D341Med (cell line): ENCODE measurements at regions not wholly inside any gene's neighbourhood (a gene's known extent, or its start where the extent isn't known, plus 50 kb on each side); places are given as distances from the start of the nearest gene placed in this dataset.

Experiments
- DNase-seq: peaks from one replicate; pipeline ENCODE4 v3.0.0; 2012; ENCODE audit warnings: low spot score

DNA sequence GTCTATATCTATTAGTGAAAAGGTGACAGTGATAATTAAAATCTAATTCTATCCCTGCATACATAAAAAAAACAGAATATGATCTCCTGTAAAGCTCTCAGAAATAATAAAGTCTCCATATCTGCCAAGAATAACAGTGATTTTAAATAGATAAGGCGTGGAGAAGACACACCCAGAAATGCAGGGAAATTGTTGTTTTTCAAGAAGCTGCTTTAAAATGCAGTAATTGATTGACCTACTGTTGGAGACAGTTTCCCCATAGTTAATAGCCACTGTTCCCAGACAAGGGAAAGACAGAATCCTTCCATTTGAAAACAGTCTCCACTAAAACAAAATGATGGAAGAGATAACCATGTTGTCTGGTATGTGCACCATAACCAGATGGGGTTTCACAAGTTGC lies 571.5 kb upstream of the CDH5 start:
- no peak for DNase-seq

DNA sequence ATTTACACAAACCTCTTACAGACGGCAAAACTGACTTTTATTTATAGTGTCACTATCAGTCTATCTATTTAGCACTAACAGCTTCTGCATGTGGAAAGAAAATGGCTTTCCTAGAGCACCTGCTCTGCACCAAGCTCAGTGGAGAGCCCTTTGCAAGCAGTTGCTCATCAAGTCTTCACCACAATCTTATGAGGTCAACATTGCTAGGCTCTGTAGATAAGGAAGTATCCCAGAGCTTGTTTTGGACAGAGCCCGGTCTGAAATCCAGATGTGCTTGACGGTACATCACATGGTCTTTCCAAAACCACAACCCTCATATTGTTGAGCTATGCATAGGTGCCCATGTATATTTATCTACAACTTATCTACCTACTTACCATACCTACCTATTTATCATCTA lies 572.7 kb upstream of the CDH5 start:
- no peak for DNase-seq

DNA sequence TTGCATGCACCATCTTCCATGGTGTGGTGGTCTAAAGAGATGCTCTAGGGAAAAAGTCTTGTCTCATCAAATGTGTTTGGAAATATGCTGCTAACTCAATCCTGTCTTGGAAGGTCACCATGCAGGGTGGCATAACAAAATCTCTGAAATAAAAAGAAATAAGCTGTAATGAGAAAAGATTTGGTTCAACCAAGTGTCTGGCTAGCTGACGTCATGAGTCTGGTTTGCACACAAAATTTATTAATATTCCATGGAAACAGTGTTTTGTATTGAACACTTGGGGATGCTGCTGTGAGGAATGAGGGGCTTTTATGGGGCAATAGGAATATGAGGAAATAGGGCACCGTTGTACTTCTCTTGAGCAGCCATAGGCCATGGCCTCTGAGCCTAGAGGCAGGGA lies 575.7 kb upstream of the CDH5 start:
- no peak for DNase-seq

DNA sequence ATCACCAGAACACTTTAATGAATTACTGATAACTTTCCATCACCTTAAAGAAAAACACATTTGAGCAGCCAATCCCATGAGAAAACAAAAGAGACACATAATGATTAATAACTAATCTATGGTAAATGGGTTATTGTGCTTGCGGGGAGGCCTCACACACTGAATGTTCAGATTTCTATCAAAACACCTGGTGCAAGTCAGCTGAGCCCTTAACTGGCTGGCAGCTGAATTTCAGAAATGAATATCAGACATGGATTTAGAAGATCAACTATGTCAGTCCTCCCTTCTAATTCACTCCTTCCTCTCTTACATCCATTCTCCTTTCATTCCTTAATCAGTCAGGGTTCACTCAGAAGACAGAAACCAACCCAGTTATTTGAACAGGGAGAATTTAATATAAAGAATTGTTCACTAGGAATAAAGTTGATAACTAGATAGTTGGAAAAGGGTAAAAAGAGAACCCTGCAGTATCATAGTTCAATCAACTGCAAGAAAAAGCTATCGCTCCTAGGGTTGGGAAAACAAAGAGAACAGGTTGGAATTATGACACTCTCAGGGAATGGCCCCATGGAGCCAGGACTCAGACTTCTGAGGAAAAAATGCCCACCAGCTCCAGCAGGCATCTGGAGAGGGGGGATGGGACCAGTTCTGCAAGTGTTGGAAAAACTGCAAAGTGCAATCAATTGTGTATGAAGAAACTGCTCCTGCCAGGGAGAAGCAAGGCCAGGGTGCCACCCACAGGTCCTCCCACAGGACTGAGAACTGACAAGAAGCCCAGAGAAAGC lies 577.1 kb upstream of the CDH5 start:
- DNase-seq: no peak

DNA sequence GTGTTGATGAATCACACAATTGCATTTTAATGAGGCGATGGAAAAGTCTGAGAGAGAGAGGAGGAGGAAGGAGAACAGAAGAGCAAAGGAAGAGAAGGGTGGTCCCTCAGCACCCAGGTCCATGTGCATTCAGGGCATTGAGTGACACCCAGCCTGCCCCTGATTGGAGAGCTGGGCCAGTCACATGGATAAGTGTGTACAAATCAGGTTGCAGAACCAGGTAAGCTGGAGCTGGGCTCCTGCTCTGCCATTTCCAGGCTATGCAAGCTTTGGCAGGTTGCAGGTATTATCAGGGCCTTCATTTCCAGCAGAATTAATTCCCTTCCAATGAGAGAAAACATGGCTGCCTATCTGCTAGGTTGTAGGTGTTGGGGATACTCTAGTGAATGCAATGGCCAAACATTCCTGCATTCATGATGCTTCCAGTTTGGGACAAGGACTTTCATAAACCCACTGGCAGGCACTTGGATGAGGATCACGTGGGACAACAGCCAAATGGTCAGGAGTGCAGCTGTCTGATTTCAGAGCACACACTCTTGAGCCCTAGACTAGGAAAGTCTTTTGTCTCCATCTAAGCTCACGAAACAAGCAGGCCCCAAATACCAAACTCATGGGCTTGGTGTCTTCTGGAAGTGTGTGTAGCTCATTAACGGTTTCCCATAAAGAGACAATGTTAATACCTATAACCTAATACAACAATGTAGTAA lies 577.9 kb upstream of the CDH5 start:
- no peak for DNase-seq

DNA sequence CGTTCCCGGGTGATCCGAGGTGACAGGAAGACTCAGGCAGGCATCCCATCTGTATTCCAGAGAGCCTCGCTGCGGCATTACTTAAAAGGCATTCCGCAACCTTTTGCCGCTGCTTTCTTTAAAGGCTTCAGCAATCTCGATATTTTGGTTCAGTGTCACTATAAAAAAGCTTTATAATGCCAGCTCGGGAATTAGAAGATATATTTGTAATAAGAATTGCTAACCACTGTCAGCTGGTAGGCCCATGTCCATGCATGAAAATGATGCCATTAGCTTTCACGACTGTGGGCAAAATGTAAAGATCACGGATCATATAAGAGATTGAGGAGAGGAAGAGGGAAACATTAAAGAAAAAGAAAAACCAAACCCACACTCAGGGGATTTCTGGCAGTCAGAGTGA lies 578.6 kb upstream of the CDH5 start:
- DNase-seq: no peak

DNA sequence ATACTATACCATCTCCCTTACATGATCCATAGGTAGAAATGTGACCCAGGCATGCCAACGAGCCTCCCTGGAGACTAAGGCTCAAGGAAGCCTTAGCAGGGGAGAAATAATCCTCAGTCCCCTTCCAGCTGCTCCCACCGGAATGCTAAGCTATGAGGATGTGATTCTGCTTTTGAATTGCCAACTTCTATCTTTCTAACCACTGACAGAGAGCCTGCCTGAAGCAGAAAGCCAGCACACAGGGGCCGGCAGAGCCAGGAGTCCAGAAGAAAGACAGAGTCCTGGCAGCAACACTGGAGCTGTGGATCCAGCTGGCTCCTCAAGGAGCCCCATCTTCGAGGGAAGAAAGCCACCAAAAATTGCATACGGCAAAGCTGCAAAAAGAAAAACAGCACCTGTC lies 579.6 kb upstream of the CDH5 start:
- peak; percentile 41 for DNase-seq

DNA sequence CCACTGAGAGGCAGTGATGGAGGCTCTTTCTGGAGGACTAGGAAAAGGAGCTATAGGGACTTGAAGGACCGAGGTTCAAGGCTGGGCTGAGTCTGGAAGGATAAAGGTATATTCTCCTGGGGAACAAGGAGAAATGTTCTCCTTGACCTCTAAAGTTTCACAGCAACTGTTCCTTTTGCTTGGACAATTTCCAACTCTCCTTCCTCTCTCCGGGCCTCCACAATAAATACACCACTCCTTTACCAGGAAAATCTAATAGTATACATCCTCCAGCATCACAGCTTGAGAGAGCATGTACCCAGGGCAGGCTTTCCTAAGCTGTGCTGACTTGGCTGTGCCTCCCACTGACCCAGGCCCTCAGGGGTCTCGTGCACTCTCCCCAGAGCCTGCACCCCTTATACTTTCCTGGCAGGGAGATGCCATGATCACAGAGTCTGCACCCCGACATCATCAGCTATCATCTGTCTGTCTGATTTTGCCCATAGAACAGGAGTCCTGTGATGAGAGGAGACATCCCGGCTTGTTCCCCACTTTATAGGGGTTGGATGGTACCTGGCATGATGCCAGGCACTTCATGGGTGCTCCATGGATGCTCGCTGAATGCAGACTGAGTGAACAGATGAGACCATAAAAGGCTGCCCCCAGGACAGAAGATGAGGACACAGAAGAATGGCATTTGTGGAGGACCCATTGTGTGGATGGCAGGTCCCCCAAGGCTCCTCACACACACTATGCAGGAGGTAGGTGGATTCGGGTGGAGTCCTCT lies 582.6 kb upstream of the CDH5 start:
- no peak for DNase-seq

DNA sequence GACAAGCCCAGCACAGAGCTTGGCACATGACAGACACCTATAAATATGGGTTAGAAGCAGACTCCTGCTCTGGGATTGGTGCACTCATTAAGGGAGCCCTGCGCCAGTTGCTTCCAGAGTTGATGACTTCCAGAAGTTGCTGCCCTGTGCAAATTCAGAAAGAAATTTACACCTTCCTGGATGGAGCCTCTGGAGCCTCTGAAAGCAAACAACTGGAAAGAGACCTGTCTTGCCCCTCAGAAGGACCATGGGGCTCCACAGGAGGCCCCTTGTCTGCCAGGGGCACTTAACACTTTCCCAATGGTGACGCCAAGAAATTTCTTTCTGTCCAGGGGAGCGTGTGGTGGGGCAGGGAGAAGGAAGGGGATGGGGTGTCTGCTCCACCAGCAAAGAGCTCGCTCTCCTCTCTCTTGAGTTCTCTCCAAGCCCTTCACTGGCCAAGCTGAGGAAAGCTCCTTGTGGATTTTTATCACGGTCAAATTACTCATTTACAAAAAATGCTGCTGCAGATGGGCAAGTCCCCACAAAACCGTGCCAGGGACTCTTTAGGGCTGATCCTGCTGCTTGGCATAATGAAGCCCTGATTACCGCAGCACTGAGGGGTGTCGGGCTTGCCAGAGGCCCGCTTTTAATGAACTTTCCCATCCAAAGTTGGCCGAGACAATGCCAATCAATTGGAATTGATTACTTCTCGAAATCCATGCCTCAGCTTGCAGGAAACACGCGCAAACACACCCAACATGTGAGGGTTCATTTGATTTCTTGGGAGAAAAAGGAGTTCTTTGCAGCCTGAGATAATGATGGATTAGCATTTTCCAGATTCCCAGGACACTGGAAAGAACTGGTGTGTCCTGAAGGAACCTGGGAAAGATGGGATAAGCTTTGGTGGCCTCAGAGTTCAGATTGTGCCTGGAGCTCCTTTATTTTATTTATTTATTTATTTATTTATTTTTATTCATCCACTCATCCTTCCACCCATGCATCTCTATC lies 583.6 kb upstream of the CDH5 start:
- no peak for DNase-seq

DNA sequence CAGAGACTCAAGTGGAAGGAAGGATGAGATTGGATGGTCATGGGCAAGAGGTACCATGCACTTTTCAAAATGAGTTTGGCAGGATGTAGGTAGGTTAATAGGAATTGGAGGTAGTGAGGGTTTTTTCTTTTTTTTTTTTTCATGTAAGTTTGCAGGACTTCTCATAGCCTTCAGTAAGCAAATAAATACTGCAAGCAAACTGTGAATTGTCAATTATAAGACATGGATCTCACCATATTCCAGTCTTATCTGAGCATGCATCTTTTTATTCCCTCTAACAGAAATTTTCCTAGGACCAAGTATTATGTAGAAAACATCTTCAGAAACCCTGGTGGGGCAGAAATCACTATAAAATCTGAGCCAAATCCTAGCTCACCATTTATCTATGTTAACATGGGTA lies 584.6 kb upstream of the CDH5 start:
- DNase-seq: no peak

DNA sequence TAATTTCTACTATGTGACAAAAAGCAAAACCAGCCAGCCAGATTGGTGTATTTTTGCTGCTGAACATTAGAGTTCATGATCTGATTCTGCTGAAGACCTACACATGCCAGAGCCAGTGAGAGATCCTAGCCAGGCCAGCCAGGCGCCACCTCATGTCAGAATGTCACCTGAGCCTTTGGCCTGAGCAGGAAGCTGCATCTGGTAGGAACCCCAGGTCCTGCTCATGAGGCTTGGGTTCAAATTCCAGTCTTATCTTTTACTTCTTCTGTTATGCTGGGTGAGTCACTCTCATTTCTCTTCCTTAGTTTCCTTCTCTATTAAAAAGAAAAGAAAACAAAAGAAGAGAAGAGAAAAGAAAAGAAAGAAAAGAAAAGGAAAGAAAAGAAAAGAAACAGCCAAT lies 585.1 kb upstream of the CDH5 start:
- DNase-seq: no peak

DNA sequence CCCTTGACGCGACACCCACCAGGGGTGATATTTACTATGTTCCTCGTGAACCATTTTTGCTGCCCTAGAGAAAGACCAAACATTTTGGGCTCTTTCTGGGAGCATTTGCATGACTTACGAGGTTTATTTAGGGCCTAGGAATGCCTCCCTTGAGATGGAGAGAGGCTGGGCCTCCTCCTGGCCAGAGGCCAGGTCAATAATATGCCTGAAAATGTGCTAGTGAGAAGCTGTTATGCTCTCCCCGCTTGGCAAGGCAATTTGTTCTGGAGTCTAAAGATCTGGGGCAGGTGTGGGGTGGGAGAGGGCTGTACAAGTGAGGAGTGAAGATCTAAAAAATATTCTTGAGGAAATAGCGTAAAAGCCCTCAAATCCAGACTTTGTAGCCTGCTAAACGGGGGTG lies 587.3 kb upstream of the CDH5 start:
- DNase-seq: no peak

DNA sequence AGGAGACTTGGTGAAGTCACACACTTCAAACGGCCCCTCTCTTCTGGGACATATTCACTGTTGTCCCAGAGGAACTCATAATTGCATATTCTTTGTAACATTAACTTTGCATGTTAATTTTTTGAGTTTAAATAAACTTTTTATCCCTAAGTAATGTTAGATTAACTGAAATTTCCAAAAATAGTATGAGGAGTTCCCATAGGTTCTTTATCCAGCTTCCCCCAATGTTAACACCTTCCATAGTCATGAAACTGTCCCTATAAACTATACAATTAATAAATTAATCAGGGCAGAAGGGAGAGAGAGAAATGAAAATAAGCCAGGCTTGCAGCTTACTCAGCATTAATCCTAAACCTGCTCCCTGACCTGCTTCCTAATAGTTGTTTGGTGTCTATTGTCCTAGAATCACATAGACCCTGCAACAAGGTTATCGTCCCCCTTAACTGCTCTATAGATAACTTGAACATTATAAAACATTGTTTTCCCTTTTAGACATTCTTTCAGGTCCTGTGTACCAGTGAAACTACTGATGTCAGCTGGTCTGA lies 589.8 kb upstream of the CDH5 start:
- no peak for DNase-seq

DNA sequence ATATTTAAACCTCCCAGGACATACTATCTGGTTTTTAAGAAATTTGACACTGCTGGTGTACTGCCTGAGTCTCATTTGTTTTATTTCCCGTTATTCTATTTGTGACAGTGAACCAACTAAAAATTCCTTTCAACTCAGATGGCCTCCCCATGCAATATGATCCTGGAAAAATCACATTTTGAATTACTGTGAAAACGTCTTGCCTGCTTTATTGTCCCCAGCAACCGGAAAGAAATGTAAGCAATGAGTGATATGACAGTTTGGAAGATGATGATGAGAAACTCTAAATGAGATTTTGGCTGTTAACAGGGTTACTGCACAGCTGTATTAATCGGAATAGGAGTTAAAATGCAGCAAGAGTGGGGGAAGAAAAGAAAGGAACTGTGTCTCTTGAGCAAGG lies 590.7 kb upstream of the CDH5 start:
- no peak for DNase-seq

DNA sequence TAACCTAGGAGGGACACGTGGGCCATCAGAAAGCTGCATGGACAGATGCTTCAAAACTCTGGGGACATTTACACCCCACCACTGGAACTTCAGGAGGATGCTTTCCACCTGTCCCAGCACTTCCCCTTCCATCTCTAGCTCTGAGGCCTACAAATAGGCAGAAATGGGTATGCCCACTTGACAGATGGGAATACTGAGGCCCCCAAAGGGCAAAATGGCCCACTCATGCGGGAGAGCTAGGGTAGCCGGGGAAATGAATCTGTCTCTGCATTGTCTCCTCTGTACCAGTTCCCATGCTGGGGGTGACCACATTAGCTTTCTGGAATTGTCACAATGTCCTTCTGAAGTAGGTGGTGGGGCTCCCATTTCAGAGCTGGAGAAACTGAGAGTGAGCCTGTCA lies 592.1 kb upstream of the CDH5 start:
- DNase-seq: no peak

DNA sequence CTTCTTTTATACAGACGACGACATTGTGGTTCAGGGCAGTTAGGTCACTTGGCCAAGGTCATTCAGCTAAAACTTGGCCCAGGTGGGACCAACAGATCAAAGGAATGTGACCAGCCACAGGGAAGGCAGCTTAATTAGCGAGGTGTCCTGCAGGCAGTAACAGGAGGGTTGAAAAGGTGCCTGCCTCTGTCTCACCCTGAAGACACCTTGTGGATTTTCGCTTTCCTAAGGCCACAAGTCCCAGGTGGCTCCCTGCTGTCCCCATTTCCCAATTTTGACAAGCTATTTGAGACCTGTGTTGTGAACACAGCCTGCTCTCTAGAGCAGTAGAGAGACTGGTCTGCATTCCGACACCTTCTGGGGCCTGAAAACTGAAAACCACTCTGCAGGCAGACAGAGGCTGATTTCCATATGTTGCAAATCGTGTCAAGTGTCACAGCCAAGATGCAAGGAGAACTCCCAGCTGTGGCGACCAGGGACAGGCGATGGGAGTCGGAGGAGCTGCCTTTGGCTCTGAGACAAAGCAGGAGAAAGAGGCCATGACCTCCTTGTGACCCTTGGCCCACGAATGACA lies 593.1 kb upstream of the CDH5 start:
- DNase-seq: no peak

DNA sequence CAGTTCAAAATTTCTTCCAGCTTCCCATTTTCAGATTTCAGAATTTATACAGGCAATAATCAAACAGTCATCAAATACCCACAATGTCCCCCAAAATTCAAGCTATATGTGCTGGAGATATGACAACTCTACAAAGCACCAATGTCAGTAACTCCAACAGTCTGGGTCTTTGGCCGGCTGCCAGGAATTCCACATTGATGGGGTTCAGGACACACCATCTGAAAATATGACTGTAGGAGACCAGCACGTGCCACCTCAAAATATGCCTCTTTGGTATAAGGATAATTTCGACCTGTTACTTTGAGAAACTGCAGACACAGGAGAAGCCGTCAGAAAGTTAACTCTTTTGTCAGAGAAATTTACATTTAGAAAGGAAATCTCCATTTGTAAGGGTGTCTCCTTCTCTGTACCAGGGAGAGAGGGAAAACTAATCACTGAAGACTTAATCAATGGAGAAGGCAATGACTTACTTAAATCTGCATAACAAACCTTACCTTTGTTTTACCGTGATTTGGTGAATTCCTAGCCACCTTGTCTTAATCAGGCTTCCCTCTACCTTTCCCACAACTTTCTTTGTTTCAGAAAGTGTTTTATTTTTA lies 594.3 kb upstream of the CDH5 start:
- no peak for DNase-seq

DNA sequence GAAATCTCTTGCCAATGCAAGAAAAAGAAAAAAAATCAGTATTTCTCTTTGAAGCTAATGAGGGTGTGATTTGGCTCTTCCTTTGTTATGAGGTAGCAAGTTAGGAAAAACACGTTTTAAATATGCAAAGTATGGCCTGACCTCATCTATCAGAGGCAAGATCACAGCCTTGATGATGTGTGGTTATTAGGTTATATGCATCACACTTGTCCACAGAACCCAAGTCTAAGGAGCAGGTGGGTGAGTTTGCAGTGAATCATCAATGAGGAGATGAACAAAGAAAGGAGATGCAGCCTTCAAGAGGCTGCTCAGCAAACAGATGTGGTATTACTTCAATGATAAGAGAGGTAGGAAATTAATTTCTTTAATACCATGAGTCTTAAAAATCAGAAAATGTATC lies 594.8 kb upstream of the CDH5 start:
- DNase-seq: no peak

DNA sequence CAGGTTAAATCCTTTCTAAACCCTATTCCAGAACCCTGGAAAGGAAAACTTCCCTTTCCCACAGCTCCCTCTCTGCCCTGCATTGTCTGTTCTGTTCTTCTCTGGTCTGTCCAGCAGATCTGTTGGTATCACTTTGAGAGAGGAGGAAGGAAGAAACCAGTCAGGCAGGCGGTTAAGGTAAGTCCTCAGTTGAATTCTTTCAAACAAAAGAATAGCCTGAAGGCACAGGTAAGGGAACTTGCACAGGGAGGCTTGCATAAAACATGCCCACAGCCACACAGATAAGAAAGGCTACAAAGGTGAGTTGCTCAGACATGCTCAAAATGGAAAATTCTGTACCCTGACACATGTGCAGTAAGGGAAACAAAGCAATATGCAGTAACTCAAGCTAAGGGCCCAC lies 595.7 kb upstream of the CDH5 start:
- no peak for DNase-seq

DNA sequence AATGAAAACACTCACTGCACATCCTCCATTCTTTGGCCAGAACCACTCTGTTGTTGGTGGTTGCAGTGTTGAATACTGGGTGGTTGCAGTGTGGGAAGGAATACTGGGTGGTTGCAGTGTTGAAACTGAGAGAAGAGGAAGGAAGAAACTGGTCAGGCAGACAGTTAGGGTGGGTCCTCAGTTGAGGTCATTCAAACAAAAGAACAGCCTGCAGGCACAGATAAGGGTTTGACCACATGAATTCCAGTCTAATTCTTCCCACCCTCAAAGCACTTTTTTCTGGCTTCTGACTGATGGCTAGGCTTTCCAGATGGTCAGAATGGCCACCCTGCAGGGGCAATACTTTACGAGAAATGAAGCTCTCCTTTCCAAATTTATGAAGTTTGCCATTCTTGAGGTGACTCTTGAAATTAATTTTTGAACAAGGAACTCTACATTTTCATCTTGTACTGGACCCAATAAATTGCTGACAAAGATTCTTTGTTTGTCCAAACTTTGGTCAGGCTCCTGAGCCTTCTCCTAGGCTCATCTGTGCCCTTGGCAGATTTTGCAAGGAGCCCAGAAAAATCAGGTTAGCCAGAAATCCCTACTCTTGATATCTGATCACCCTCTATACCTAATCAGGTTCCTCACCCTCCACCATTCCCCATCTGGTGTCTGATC lies 596.6 kb upstream of the CDH5 start:
- DNase-seq: no peak
